ENCODE measurements at regions not wholly inside any gene's neighbourhood (a gene's known extent, or its start where the extent isn't known, plus 50 kb on each side); places are given as distances from the start of the nearest gene placed in this dataset.
"Not testable (repeated sequence)": the region's sequence is repeated elsewhere in the genome, so short reads cannot be mapped to it uniquely, and the experiment has no call there.

DNA sequence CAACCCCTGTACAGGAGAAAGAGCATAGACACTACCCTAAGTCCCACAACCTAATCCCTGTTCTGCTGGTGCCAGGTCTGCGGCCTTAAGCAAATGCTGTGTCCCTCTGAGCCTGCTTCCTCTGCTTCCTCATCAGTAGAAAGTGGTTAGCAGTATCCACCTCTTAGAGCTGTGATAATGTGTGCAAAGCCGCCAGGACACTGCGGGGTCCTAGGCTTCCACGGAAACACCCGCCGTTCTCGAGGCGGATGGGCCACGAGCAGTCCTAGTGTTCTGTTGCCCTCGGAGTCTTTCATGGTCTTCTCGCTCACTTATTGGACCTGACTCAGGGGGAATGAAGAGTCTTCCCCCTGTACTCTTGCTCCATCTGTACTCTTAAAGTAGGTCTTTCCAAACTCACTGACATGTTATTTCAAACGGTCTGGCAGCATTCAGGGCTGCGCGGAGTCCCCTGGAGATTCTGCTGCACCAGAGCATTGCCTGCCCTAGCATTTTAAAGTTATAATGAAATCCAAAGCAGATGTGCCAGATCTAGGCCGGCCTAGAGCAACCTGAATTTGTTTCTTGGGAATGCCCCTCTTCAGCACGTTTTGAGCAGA lies 107.2 kb upstream of the ZNF236 start:
- DNase-seq = no peak

DNA sequence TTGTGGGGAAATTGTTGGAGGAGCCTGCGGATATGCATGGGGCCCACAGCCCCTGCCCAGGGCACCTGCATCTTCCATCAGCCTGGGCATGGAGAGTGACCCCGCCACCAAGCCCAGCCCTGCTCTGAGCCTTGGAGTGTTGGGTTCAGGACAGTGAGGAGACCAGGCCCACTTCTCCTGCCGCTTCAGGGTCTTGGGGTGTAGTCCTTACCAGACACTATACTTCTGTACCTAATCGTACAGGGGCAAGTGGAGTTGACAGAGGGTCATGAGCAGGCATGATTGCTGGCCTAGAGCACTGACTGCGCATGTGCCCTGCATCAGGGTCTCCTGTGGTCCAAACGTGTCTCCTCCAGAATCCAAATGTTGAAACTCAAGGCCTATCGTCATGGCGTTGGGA lies 108.9 kb upstream of the ZNF236 start:
- DNase-seq = no peak

DNA sequence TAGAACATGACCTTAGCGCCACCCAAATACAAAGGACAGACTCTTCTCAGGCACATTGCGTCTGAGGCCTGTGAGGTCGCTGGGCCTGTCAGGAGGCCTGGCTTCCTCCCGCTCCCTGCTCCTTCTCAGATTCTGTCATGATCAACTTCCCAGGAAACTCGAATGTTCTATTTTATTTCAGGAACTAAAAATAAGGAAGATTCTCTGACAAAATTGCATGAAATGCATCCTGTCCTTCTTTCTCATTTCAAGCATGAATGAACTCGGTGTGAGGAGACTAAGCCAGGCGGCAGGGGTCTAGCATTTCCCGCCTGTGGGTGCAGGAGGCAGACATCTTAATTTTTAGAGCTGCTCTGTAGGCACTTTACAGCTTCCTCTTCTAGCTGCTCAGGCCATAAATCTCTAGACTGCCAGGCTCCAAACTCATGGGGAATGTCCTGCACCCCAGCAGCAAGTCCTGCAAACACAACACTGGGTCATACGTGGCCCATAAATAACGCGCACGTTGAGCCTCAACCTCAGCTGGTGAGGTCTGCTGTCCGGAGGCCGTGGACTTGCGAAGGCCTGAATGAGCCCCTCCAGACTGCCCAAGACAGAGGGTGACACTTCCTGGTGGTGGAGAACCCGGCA lies 109.7 kb upstream of the ZNF236 start:
- no peak for DNase-seq

DNA sequence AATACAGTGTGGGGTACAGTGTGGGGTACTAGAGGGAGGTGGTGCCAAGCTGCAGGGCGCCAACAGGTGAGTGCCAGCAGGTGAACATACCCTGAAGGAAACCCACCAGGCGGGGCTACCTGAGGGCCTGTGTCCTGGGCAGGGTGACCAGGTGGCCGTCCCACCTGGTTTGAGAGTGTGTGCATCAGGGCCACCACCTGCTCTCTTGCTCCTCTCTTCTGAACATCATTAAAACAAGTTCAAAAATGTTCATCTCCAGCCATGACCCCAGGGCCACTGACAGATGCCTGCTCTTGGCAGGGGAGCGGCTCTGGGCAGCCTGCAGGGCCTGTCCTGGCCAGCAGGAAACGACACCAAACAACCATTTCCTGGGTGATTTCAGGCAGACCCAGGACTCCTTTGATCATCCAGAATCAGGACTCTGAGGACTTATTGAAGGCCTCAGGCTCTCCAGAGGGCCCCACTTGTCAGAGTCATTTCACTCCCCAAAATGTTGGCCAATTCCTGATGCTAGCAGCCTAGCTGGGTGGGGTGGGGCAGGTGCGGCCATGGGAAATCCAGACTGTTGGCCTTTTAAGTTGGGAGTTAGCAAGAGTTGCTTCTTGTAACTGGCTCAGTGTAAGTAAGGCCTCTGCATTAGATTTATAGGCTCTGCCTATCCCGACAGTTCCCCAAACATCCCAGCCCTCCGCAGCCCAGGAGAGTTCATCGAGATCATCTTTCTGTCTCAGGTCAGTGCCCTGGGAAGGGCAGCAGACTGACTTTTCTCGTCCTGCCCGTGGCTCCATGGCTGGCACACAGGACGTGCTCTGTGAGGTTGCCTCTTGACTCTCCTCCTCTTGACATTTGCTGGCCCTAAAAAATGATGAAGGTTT lies 111.5 kb upstream of the ZNF236 start:
- DNase-seq = no peak

DNA sequence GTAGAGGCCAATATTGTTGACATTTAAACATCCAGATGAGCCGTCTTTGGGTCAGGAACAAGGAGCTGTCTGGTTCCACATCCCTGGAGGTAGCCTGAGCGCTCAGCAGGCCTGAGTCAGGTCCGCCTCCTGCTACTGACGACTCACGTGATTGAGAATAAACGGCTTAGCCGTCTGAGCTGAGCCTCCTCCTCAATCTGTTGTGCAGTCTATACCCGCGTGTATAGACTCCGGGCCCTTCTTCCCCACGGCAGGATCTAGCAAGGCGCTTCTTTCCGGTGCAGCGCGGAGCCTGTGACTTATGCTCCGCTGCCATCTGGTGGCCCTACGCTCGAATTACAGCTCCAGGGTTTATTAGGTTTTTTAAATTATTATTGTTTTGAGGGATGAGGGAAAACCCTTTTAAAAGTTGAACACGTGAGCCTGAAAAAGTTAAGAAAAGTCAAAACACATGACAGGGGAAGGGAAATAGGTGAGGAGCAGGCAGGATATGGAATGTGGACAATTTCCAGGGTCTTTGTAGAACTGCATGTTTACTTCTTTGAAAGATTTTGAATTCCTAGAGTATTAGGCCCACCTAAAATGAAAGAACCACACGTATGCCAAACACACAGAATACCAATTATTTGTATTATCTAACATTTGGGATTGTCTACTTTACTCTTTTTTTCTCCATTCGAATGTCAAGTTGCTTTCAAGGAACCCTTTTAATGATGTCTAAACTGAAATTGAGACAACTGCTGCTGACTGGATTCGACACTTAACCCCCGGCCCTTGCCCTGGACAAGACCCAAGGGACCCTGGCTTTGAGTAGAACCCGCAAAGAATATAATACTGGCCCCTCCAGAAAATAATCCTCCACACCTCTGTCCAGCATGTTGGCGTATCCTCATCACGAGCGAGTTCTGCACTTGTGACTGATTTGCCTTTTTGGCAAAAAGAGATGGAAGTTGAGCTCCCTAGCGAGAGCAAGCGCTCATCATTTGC lies 112.4 kb upstream of the ZNF236 start:
- peak; percentile 63 to 73 for DNase-seq

DNA sequence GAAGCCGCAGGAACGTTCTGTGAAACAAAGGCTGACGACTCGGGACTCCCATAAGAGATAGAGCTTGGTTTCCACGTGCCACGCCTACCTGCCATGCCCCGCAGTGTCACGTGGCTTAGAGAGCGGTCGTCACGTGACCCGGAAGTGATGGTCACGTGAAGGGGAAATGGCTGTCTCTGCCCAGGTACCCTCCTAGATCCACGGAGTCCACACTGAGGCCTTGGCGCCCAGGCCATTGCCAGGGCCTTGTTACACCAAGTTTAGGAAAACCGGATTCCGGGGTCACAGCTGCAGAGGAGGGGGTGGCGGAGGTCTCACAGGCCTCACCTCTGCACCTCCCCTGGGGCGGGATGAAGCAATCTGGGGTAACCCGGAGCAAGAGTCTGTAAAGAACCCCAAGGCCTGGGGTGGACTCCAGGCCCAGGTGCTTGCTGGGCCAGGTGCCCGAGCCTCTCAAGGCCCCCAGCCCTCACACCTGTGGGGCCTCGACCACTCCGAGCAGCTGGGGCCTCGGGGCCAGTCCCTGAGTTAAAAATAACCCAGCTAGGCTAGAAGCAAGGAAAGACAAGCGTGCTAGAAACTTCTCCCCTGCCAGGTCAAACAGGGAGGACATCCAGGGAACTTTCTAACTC lies 113.5 kb upstream of the ZNF236 start:
- DNase-seq = no peak

DNA sequence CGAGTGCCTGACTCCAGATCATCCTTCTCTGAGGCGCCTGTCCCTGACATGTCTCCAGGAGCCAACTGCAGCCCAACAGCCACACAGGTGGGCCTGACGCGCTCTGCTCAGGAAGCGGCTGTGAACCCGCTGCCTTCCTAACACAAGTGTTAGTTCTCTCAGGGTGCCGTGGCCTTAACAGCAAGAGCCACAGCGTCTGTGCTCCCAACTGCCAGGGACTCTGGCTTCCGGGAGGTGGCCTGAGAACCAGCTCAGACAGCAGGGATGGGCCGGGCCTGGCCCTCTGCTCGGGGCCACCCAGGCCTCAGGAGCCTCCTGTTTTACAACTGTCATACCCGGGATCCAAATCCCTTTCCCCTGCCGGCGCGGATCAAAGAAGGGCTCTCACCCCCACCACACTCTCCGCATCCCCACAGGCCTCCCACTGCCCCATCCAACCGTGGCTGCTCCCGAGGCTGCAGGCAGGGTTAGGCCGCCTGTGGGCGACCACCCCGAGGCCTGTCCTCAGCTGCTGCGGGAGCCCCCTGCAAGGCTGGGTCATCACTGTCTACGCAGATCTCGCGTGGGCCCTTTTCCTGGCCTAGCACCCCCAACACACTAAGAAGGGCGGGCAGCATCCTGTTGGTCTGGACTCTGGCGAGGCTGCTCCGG lies 114.2 kb upstream of the ZNF236 start:
- no peak for DNase-seq

DNA sequence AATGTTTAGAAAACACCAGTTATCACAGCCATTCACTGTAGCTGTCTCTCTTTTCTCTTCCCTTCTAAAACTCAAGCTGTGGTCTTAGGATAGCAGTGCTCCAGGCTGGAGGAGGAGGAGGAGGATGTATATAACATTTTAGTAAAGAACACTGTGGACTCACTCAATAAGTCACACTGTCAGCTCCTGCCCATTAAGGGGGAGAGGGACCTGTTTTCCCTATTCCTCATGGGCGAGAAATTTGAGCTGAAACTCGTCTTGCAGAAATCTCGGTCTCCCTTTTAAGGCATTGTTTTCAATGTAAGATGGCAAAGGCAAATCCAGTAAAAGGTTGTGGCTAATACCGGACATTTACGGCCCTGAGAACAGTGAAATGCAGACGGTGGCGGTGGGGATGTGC lies 114.8 kb upstream of the ZNF236 start:
- DNase-seq = no peak

DNA sequence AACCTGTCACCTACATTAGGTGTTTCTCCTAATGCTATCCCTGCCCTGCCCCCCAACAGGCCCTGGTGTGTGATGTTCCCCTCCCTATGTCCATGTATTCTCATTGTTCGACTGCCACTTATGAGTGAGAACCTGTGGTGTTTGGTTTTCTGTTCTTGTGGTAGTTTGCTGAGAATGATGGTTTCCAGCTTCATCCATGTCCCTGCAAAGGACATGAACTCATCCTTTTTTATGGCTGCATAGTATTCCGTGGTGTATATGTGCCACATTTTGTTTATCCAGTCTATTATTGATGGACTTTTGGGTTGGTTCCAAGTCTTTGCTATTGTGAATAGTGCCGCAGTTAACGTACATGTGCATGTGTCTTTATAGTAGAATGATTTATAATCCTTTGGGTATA lies 117.8 kb upstream of the ZNF236 start:
- not testable (repeated sequence) for DNase-seq

DNA sequence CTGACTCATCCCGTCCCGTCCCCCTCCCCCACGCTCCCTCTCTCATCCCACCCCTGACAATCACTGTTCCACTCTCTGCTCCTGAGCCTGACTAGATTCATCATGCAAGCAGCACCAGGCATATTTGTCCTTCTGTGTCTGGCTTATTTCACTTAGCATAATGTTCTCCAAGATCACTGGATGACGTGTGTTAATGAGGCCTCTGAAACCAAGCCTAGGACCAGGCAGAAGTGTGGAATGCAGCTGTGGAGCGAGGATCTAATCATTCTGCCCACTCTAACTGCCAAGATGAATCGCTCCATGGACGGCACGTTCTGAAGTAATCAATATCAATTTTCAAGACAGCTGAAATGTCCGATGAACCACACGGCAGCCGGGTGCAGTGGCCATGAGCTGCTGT lies 122.4 kb upstream of the ZNF236 start:
- DNase-seq = no peak

DNA sequence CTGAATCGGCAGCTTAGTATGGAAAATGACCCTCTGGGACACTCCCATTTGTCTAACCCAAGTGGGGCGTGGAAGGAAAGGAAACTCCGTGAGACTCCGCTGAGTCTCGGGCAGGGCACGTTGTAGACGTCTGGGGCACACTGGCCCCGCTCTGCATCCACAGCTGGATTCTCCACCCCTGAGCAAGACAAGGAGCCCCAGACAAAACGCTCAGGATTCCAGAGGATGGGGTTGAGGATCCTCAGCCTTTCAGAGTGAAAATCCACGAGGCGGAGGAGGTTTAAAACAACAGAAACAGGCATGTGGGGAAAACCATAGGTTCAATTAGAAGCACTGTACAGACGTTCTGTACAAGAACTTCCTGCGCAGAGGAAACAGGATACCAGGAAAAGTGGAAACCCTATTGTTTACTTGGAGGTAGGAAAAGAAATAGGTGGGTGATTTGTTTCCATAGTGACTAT lies 124.9 kb upstream of the ZNF236 start:
- peak in 1 of 2 experiments; percentile 54 for DNase-seq

DNA sequence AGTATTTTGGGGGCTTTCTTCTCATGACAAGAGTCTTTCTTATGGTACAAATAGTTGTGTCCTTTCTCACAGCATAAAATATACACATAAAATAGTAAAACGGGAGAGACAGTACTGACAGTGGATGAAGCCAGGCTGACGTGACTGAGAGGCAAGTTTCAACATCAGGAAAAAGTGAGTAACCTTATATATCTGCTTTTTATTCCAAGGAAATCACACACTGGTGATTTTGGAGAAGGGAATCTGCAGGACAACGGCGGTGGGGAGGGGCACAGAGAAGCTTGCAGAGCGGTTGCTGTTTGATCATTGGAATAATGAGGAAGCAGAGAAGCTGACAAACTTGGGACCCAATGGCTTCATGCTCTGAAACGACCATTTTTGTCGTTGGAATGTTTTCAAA lies 130.6 kb upstream of the ZNF236 start:
- DNase-seq = no peak

DNA sequence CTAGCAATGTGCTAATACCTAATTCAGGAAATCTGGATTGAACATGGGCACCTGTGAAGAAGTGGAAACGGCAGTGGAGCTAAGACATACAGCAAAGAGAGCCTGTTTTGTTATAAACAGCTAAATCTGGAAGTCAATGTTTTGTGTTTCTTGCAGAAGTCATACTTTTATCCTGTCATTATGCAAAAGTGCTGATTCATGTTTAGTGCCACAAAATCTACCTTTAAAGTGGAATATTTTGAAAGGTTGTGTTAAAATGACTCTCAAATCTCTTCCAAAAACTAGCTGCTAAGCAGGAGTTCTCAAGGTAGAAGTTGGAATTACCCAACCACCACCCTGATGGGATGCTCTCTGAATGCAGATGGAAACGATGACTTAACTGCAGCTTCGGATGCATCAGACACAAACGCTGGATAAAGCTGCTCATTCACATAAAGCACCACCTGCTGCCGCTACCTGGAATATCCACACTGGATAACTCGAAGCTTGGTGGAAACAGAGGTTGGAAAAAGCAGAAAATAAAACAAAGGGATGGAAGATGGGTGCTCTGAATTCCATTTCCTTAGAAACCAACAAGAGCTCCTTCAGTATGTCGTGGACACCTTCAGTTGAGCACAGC lies 132.6 kb upstream of the ZNF236 start:
- DNase-seq = no peak

DNA sequence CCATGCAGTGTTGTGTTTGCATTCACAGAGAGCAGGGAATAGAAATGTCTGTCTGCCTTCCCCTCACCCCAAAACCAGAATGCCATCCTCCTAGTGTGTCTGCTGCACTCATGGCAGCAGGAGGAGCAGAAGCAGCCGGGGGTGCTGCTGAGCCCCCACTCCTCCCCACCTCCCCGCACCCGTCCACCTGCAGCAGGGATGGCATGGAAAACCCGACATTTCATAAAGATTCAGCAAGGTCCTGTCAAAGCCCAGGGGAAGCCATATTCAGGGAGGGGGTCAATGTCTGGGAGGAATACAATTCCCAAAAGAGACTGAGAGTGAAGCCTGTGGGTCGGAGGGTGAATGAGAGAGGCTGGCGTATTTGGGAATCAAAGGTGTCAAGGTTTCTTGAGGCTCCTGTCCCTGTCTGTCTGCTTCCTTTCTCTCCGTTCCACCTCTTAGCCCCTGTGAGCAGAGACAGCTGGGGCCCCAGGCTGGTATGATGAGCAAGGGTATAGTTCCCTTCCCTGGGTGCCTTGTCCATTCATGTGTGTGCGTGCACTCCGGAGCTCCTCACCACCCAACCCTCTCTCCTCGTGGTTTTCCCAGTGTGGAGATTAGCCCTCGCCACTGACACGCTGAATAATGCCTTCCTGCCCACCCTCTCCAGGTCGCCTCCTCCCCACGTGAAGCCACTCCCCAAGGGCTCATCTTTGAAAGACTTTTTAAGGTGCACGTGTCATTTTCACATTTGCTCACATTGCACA lies 133.5 kb upstream of the ZNF236 start:
- DNase-seq = no peak

DNA sequence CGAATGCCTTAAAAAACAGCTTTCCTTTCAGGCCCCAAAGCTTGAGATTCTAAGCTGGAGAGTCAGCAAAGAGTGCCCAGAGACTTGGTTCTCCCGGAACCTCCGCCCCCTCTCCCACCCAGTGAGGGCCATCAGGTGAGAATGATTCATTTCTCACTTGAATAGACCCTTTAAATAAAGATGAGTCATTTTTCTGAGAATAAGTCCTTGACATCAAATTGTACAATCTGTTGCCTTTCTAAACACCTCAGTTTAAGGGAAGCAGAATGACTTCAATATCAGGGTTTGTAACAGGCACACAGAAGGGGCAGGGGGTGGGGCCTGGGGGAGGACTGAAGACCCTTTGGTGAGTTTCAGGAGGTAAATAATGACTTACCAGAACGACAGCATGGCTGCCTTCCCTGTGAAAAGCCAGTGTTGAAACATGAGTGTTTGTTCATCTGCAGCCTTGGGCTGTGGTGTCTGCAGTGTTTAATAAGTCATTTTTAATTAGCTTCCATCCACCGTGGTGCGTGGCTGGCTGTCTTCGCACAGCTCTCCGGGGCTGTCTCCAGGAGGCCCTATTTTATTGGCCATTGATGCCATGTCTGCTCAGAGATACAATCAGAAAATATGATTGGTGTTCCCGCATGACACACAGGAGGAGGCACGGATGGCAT lies 134.9 kb upstream of the ZNF236 start:
- peak in 1 of 2 experiments; percentile 50 for DNase-seq

DNA sequence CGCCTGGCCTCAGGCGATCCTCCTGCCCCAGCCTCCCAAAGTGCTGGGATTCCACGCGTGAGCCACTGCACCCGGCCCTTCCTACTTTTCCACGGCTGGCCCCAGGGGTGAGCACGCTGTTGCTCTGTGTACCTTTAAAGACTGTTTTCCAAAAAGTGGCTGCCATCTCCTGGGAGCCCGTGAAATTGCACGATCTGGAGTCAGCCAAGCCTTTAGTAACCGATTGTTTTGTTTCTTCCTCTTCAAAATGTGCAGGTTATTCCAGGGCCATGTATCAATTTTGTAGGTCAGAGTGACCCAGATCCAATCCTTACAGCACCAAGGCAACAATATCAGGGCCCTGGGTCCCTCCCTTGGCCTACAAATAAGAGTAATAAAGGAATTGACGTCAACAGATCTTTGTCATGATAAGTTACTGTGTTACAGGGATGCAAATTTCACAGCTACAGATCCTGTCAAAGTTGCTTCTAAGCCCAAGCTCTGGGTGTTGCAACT lies 135.6 kb upstream of the ZNF236 start:
- peak; percentile 61 to 83 for DNase-seq

DNA sequence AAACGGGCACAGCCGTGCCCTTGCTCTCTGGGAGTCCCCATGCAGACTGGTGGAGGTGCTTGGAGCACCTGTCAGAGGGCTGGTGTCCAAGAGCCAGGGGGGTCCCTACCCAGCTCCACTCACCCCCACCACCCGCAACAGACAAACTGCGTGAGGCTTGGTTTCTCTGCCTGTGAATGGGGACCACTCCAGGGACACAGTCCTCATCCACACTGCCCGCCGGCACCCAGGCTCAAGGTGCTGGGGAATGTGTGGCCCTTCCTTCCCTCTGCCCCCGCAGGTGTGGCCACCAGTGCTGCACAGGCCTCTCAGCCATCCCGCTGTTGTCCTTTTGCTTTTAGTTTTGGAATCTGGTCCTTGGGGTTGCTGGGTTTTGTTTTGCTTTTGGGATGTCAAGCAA lies 136.5 kb upstream of the ZNF236 start:
- DNase-seq = no peak

DNA sequence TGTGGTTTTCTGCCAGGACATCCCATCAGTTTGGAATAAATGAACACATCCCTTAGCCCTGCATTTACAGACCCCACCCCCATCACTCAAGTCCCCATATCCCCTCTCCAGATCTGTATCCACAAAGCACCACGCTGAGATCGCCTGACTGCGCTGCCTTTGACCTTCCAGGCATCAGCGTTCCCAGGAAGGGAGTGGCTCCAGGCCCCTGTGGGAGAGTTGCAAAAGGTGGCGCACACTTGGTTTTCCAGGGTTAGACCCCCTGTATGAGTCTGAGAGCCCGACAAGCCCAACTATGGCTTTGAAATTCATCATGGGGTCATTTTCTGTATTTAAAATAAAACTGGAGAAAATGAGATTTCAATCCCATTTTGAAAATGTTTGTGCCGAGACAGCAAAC lies 137.0 kb upstream of the ZNF236 start:
- DNase-seq = no peak

DNA sequence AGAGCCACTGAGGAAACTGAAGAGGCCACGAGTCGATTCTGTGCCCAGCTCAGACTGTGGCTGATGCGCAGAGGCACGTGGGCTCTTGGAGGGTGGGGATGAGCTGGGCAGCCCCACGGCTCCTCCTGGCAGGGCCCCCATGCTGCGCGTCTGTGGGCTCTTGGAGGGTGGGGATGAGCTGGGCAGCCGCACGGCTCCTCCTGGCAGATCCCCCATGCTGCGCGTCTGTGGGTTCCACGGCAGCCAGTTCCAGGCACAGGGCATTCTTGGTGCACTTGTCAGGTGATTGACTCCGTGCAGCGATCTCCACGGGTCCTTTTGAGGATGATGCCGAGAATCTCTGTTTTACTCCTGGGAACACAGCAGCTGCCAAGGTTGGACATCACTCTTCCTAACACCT lies 138.1 kb upstream of the ZNF236 start:
- no peak for DNase-seq

DNA sequence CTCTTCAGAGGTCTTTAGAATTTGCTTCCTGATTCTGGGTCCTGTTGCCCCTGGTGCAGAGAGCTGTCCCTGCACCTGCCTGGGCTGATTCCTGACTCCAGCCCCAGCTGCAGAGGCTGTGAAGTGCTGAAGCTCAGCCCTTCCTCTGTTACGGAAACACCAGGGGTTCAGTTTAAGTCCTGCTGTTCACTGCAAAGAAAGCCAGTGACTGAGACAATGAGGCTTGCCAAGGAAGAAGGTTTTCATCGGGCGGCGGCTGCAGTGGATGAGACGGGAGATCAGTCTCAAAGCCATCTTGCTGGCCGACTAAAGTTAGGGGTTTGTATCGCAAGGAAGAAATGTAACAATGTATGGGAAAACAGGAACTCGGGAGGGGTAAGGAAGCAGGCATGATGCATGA lies 142.4 kb upstream of the ZNF236 start:
- peak in 1 of 2 experiments; percentile 22 for DNase-seq
